ENCODE measurements at regions not wholly inside any gene's neighbourhood (a gene's known extent, or its start where the extent isn't known, plus 50 kb on each side); places are given as distances from the start of the nearest gene placed in this dataset.

GRCh38 chr5:96562614-96563013, 99.6 kb upstream of the CAST start:
- no peak overlapping the region for H3K27ac ChIP-seq (ENCODE audit: insufficient read depth, low read length, poor library complexity, severe bottlenecking)

GRCh38 chr5:96563816-96564215, 98.4 kb upstream of the CAST start:
- no peaks in the 10 kb centered on the region for H3K9me3 ChIP-seq (ENCODE audit: control insufficient read depth, low read length)
- H3K4me1 ChIP-seq (ENCODE audit: control insufficient read depth, insufficient read depth, low read length, poor library complexity, severe bottlenecking) = no peaks in the 10 kb centered on the region
- DNase-seq = no peak
- H3K4me3 ChIP-seq (ENCODE audit: insufficient read depth, low read depth, low read length, poor library complexity, severe bottlenecking) = no peak overlapping the region
- no peak overlapping the region for H3K27ac ChIP-seq (ENCODE audit: insufficient read depth, low read length, poor library complexity, severe bottlenecking)
- no peaks in the 10 kb centered on the region for H3K27me3 ChIP-seq (replicated peaks; ENCODE audit: control insufficient read depth, insufficient read depth, low read length, poor library complexity, severe bottlenecking)
- H3K36me3 ChIP-seq (ENCODE audit: control insufficient read depth, insufficient read depth, low read length) = no peaks in the 10 kb centered on the region

More at GRCh38 chr5:96562614-96563013, 99.6 kb upstream of the CAST start:
- Histone ChIP-seq H3K36me3 (ENCODE audit: control insufficient read depth, insufficient read depth, low read length) (no peaks in the 10 kb centered on the region), H3K4me3 (ENCODE audit: insufficient read depth, low read depth, low read length, poor library complexity, severe bottlenecking) (no peak overlapping the region), H3K27me3 (replicated peaks; ENCODE audit: control insufficient read depth, insufficient read depth, low read length, poor library complexity, severe bottlenecking) (no peaks in the 10 kb centered on the region), H3K4me1 (ENCODE audit: control insufficient read depth, insufficient read depth, low read length, poor library complexity, severe bottlenecking) (no peaks in the 10 kb centered on the region), H3K9me3 (ENCODE audit: control insufficient read depth, low read length) (no peaks in the 10 kb centered on the region)
- no peak for DNase-seq

DNA sequence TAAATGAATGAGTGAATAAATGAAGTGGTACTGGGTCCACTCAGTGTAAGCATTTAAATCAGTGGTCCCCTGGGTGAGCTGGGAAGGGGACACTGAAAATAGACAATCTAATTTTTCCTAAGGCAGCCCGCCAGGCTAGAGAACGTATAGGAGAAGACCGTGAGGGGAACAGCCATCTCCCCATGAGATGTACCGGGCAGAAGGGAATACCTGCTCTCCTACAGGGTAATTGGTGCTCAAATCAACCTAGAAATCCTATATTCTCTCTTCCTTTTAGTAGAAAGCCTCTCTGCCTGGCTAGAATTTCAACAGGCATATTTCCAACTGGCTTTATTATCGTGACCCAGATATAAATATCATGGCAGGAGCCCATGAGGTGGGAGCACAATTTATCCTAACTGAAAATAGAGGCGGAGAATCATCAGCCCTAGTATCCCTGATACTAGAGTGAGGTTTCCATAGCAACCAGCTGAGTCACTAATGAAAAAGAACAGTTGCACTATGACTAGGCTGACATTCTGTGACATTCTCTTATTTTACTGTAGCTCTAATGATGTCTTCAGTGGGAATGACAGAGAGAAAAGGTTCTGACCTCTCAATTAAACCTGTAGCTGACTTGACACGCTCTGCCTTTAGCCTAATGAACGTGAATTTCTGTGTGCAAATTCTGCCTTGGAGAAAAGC, 96.5 kb upstream of the CAST start:
- H3K36me3 ChIP-seq (ENCODE audit: control insufficient read depth, insufficient read depth, low read length) = no peaks in the 10 kb centered on the region
- H3K9me3 ChIP-seq (ENCODE audit: control insufficient read depth, low read length) = no peaks in the 10 kb centered on the region
- H3K27me3 ChIP-seq (replicated peaks; ENCODE audit: control insufficient read depth, insufficient read depth, low read length, poor library complexity, severe bottlenecking) = no peaks in the 10 kb centered on the region
- H3K4me3 ChIP-seq (ENCODE audit: insufficient read depth, low read depth, low read length, poor library complexity, severe bottlenecking) = no peak overlapping the region
- no peak for DNase-seq
- no peak overlapping the region for H3K27ac ChIP-seq (ENCODE audit: insufficient read depth, low read length, poor library complexity, severe bottlenecking)
- no peaks in the 10 kb centered on the region for H3K4me1 ChIP-seq (ENCODE audit: control insufficient read depth, insufficient read depth, low read length, poor library complexity, severe bottlenecking)

GRCh38 chr5:96566833-96567587, 95.2 kb upstream of the CAST start:
- Histone ChIP-seq H3K36me3 (ENCODE audit: control insufficient read depth, insufficient read depth, low read length) (no peaks in the 10 kb centered on the region), H3K4me1 (ENCODE audit: control insufficient read depth, insufficient read depth, low read length, poor library complexity, severe bottlenecking) (no peaks in the 10 kb centered on the region), H3K27me3 (replicated peaks; ENCODE audit: control insufficient read depth, insufficient read depth, low read length, poor library complexity, severe bottlenecking) (no peaks in the 10 kb centered on the region), H3K9me3 (ENCODE audit: control insufficient read depth, low read length) (no peaks in the 10 kb centered on the region), H3K4me3 (ENCODE audit: insufficient read depth, low read depth, low read length, poor library complexity, severe bottlenecking) (no peak overlapping the region), H3K27ac (ENCODE audit: insufficient read depth, low read length, poor library complexity, severe bottlenecking) (no peak overlapping the region)
- no peak for DNase-seq

- DNase-seq = no peak
- no peak overlapping the region for H3K27ac ChIP-seq (ENCODE audit: insufficient read depth, low read length, poor library complexity, severe bottlenecking)
- no peaks in the 10 kb centered on the region for H3K9me3 ChIP-seq (ENCODE audit: control insufficient read depth, low read length)
- no peak overlapping the region for H3K4me3 ChIP-seq (ENCODE audit: insufficient read depth, low read depth, low read length, poor library complexity, severe bottlenecking)
- H3K27me3 ChIP-seq (replicated peaks; ENCODE audit: control insufficient read depth, insufficient read depth, low read length, poor library complexity, severe bottlenecking) = no peaks in the 10 kb centered on the region
- no peaks in the 10 kb centered on the region for H3K36me3 ChIP-seq (ENCODE audit: control insufficient read depth, insufficient read depth, low read length)
- H3K4me1 ChIP-seq (ENCODE audit: control insufficient read depth, insufficient read depth, low read length, poor library complexity, severe bottlenecking) = no peaks in the 10 kb centered on the region
These were observed 92.8 kb upstream of the CAST start for GRCh38 chr5:96569332-96569731.

DNA sequence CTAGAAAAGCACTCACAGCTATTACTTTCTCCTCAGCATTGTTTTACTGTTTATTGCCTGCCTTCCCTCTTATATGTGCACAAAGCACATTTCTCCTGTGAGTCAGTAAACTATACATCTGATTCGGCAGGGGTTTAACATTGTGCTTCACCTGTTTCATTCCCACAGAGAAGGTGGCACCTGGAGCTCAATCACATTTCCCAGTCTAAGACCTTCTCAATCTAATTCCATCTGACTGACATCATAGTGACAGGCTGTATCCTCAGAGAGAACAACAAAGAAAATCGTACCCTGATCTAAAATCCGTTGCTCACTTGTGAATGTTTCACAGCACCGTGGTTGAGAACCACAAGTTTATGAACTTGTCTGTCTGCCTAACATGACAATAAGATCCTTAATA, 92.4 kb upstream of the CAST start:
- no peaks in the 10 kb centered on the region for H3K9me3 ChIP-seq (ENCODE audit: control insufficient read depth, low read length)
- DNase-seq = no peak
- H3K27ac ChIP-seq (ENCODE audit: insufficient read depth, low read length, poor library complexity, severe bottlenecking) = no peak overlapping the region
- H3K36me3 ChIP-seq (ENCODE audit: control insufficient read depth, insufficient read depth, low read length) = no peaks in the 10 kb centered on the region
- H3K27me3 ChIP-seq (replicated peaks; ENCODE audit: control insufficient read depth, insufficient read depth, low read length, poor library complexity, severe bottlenecking) = no peaks in the 10 kb centered on the region
- no peak overlapping the region for H3K4me3 ChIP-seq (ENCODE audit: insufficient read depth, low read depth, low read length, poor library complexity, severe bottlenecking)
- no peaks in the 10 kb centered on the region for H3K4me1 ChIP-seq (ENCODE audit: control insufficient read depth, insufficient read depth, low read length, poor library complexity, severe bottlenecking)

DNA sequence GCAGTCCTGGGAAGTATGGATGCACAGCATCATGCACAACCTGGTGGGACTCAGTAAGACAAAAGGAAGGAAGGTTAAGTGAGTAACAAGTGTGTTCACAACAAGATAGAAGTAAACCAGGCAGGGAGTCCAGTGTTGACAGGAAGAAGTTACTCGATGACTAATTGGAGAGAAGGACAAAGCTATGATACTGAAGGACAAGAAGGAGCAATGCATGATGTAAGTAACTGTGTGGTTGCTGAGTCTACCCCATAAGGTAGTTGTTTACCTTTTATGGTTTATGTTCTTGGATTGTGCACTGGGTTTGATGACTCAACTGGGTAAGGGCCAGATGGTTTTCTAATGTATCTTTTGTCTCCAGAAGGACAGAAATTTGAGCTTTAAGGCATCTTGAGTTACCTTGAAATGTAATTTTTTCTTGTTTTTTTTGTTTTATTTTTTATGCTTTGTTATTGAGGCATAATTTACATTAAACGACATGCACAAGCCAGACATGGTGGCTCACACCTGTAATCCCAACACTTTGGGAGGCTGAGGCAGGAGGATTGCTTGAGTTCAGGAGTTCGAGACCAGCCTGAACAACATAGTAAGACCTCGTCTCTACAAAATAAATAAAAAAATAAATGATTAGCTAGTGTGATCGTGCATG, 89.2 kb upstream of the CAST start:
- Histone ChIP-seq H3K36me3 (ENCODE audit: control insufficient read depth, insufficient read depth, low read length) (no peaks in the 10 kb centered on the region), H3K9me3 (ENCODE audit: control insufficient read depth, low read length) (no peaks in the 10 kb centered on the region), H3K27ac (ENCODE audit: insufficient read depth, low read length, poor library complexity, severe bottlenecking) (no peak overlapping the region), H3K27me3 (replicated peaks; ENCODE audit: control insufficient read depth, insufficient read depth, low read length, poor library complexity, severe bottlenecking) (no peaks in the 10 kb centered on the region), H3K4me3 (ENCODE audit: insufficient read depth, low read depth, low read length, poor library complexity, severe bottlenecking) (no peak overlapping the region), H3K4me1 (ENCODE audit: control insufficient read depth, insufficient read depth, low read length, poor library complexity, severe bottlenecking) (no peaks in the 10 kb centered on the region)
- DNase-seq = no peak

GRCh38 chr5:96573513-96573894, 88.7 kb upstream of the CAST start:
- no peaks in the 10 kb centered on the region for H3K36me3 ChIP-seq (ENCODE audit: control insufficient read depth, insufficient read depth, low read length)
- H3K27me3 ChIP-seq (replicated peaks; ENCODE audit: control insufficient read depth, insufficient read depth, low read length, poor library complexity, severe bottlenecking) = no peaks in the 10 kb centered on the region
- no peak overlapping the region for H3K27ac ChIP-seq (ENCODE audit: insufficient read depth, low read length, poor library complexity, severe bottlenecking)
- no peak overlapping the region for H3K4me3 ChIP-seq (ENCODE audit: insufficient read depth, low read depth, low read length, poor library complexity, severe bottlenecking)
- no peaks in the 10 kb centered on the region for H3K4me1 ChIP-seq (ENCODE audit: control insufficient read depth, insufficient read depth, low read length, poor library complexity, severe bottlenecking)
- no peaks in the 10 kb centered on the region for H3K9me3 ChIP-seq (ENCODE audit: control insufficient read depth, low read length)
- DNase-seq = no peak

DNA sequence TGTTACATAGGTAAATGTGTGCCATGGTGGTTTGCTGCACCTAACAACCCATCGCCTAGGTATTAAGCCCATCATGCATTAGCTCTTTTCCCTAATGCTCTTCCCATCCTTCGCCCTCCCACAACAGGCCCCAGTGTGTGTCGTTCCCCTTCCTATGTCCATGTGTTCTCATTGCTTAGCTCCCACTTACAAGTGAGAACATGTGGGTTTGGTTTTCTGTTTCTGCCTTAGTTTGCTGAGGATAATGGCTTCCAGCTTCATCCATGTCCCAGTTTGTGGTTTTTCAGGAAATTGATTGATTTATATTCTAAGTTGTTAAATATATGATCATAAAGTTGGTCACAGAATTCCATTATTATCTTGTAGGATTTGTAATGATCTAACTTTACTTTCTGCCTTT, 85.3 kb upstream of the CAST start:
- DNase-seq = no peak
- no peak overlapping the region for H3K4me3 ChIP-seq (ENCODE audit: insufficient read depth, low read depth, low read length, poor library complexity, severe bottlenecking)
- H3K27ac ChIP-seq (ENCODE audit: insufficient read depth, low read length, poor library complexity, severe bottlenecking) = no peak overlapping the region
- no peaks in the 10 kb centered on the region for H3K9me3 ChIP-seq (ENCODE audit: control insufficient read depth, low read length)
- no peaks in the 10 kb centered on the region for H3K4me1 ChIP-seq (ENCODE audit: control insufficient read depth, insufficient read depth, low read length, poor library complexity, severe bottlenecking)
- H3K36me3 ChIP-seq (ENCODE audit: control insufficient read depth, insufficient read depth, low read length) = no peaks in the 10 kb centered on the region
- no peaks in the 10 kb centered on the region for H3K27me3 ChIP-seq (replicated peaks; ENCODE audit: control insufficient read depth, insufficient read depth, low read length, poor library complexity, severe bottlenecking)

- Histone ChIP-seq H3K9me3 (ENCODE audit: control insufficient read depth, low read length) (no peaks in the 10 kb centered on the region), H3K27me3 (replicated peaks; ENCODE audit: control insufficient read depth, insufficient read depth, low read length, poor library complexity, severe bottlenecking) (no peaks in the 10 kb centered on the region), H3K4me3 (ENCODE audit: insufficient read depth, low read depth, low read length, poor library complexity, severe bottlenecking) (no peak overlapping the region), H3K27ac (ENCODE audit: insufficient read depth, low read length, poor library complexity, severe bottlenecking) (no peak overlapping the region), H3K36me3 (ENCODE audit: control insufficient read depth, insufficient read depth, low read length) (no peaks in the 10 kb centered on the region), H3K4me1 (ENCODE audit: control insufficient read depth, insufficient read depth, low read length, poor library complexity, severe bottlenecking) (no peaks in the 10 kb centered on the region)
- DNase-seq = no peak
These were observed 84.3 kb upstream of the CAST start for GRCh38 chr5:96577909-96578308.
